WI38 (cell line): ENCODE measurements at regions not wholly inside any gene's neighbourhood (a gene's known extent, or its start where the extent isn't known, plus 50 kb on each side); places are given as distances from the start of the nearest gene placed in this dataset.

Experiments used
- H3K4me3 ChIP-seq: 2 replicates; pipeline ENCODE4 v1.5.1; 2011; ENCODE audit warnings: low read depth, mild to moderate bottlenecking, control low read depth, low read length
- CTCF ChIP-seq: IDR thresholded peaks from 2 replicates; pipeline ENCODE4 v1.5.1; 2012; ENCODE audit warnings: low read depth, mild to moderate bottlenecking, control low read depth, low read length

GRCh38 chr5:101686536-101687157, 609.4 kb downstream of the SLCO4C1 start:
- no peak overlapping the region for H3K4me3 ChIP-seq
- TF ChIP-seq CTCF, result no peak

DNA sequence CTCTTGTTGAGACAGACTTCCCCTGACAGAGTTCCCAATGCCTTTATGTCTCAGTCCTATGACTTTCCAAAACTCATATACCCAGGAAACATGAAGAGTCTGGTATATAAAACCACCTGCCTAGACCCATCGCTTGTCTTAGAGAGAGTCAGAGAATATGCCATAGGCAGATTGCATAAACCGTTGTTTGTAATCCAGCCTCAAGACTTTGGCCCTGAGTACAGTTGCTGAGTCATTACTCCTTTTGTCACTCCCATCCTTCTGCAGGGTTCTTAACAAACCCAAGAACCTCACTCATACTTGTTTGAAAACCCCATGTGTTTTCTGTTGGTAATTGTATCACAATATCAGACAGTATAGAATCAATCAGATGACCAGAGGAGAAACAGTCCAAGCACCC, 616.3 kb downstream of the SLCO4C1 start:
- H3K4me3 ChIP-seq, result no peak overlapping the region
- TF ChIP-seq CTCF, result no peak

GRCh38 chr5:101678481-101679193, 617.4 kb downstream of the SLCO4C1 start:
- no peak overlapping the region for H3K4me3 ChIP-seq
- peak; percentile 43 for TF ChIP-seq CTCF

DNA sequence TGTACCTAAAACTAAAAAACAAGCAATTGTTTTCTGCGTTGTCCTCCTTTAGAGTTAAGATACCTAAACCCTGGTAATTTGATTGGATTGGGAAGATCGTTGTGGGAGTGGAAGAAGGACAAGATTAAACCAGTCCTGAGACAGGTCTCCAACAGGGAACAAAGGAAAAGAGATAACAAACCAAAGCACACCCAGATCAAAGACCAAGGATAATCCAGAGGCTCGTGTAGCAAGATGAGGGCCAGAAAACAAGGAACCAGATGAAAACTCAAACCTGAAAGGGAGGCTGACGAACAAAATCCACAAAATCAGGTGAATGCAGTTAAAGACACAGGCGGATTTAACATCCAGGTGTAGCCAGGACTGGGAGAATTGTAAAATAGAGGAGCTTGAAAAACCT, 618.1 kb downstream of the SLCO4C1 start:
- H3K4me3 ChIP-seq, result no peak overlapping the region
- TF ChIP-seq CTCF, result no peak

- no peak for TF ChIP-seq CTCF
- H3K4me3 ChIP-seq, result no peak overlapping the region
Measured at GRCh38 chr5:101676646-101677045, 619.4 kb downstream of the SLCO4C1 start.

DNA sequence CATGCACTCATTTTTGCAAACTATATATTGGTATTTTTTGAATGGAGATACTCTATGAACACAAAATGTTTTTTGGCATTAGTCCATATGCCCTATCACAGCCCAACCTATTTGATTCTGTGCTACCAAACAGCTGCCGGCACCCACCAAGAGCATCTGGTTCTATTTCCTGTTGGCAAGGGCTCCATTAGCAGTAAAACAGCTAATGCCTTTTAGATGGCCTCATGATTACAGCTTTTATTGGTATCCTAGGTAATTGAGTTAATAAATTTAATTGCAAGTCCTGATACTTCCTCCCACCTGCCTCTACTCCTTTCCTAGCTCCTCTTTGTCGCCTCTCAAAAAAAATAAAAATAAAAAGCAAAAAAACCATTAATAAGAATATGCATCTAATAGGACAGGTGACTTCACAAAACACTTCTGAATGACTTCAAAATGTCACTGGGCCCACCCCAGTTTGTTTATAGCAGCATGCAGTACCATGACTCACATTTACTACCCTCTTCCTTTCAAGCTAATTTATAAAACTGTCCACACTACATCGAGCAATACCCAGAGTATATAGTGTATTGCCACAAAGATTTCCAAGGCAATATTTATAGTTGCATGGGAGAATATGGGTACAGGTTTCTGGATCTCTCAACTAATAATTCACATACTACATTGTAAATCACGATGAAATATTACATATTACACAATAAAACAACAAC, 620.4 kb downstream of the SLCO4C1 start:
- no peak for TF ChIP-seq CTCF
- no peak overlapping the region for H3K4me3 ChIP-seq

- TF ChIP-seq CTCF, result no peak
- H3K4me3 ChIP-seq, result no peak overlapping the region
Measured at GRCh38 chr5:101673120-101673519, 623.0 kb downstream of the SLCO4C1 start.
